Mesenteric fat pad (tissue), 1 donor: ENCODE measurements at regions not wholly inside any gene's neighbourhood (a gene's known extent, or its start where the extent isn't known, plus 50 kb on each side); places are given as distances from the start of the nearest gene placed in this dataset.
A peak's percentile ranks its signal among the peaks of the same experiment; 100 is the strongest.
"Not testable (repeated sequence)": the region's sequence is repeated elsewhere in the genome, so short reads cannot be mapped to it uniquely, and the experiment has no call there.

Experiments used
- DNase-seq: peaks from one replicate; pipeline ENCODE4 v3.0.0-alpha.2; 2020; ENCODE audit warnings: low spot score
- donor health status: DM: yes; HTN: yes; CAD: no.

DNA sequence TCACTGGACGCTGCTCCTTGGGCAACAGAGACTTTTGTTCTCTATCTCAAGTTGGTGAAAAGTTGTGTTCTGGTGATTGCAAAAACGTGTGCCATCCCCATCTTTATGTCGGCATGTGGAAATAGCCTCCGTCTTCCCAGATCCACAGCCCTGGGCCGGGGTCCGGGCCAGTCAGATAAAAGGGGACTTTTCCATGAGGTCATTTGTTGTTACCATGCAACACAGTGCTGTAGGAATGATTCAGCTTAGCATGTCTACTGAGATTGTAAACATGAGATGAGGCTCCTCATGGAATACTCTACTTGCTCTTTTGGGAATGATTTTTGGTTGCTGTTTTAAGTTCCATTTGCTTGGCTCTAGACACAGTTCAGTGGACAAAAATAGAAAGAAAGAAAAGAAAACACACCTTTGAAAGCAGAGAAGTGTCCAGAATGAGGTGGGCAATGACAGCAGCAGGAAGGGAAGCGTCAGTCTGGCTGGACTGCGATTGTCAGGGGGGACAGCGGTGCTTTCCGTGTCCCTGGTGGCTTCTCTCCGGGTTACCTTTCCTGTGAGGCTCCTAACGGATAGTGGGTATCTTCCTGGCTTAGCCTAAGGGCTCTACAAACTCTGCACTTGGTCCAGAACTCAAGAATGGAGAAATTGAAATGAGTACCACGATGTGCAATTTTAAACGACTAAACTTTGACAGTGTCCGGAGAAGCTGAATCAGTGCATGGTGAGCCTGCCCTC, 91.6 kb downstream of the TEX29 start:
- peak; percentile 55 for DNase-seq

DNA sequence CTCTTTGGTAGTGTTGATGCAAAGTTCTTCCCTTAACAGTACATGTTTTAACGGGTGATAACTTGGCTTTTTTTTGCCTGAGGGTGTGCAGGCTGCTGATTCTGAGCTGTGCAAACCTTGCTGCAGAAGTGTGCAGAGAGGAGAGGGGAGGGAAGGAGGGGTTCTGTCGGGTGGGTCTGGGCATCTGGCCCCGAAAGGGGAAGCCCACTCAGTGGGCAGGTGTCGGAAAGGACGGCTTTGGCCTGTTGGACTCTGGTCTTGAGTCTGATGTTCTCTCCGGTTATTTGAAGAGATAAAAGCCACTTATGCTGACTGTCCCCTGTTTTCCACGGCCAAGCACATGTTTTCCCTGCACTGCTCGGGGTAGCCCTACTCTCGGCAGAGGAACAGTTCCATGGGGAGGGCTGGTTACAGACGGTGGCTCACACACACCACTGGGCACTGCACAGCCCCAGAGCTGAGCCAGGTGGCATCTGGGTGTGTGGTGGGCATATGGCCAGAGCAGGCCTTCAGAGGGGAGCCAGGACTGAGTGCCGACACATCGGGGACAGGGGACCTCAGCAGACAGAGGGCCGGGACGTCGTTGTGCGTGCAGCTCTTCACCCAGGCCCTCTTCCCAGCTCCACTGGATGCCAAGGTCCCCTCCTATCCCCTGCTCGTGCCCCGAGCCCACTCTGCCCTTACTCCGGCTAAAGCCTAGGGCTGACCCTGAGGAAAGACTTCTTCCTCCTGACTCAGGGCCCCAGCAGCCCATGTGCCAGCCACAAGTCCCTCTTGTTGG, 93.2 kb downstream of the TEX29 start:
- DNase-seq, result no peak

DNA sequence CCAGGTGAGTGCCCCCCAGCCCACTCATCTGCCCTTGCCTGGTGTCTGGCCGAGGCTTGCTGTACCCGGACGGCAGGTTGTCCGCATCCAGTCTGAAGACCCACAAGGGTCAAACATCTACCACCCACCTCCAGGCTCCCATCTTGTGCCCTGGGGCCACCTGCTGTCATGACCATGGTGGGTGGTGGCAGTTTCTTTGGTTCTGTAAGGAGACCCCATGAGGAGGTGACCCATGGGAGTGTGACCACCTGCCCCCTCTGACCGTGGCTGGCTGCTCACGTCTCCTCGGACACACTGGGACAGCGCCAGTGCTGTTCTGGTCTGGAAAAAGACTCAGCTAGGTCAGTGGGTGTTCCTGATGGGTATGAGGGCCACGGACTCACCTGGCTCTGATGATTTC, 93.9 kb downstream of the TEX29 start:
- DNase-seq, result no peak

DNA sequence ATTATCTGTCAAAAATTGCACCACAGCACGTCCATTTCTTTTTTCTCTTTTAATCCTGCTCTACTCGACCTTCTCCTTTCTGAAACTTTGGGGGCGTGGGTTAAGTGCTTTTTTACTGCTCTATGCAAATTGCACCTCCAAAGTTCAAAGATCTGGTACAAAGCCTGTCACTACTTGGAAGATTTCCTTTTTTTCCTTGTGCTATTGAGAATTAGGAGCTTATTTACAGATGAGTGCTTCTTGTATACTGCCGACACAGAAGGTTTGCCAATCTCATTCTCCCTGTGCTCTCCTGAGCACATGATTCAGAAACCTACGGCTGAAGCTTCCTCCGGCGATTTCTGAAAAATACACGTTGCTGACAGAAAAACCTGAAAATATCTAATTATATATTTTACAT, 94.8 kb downstream of the TEX29 start:
- DNase-seq, result no peak

DNA sequence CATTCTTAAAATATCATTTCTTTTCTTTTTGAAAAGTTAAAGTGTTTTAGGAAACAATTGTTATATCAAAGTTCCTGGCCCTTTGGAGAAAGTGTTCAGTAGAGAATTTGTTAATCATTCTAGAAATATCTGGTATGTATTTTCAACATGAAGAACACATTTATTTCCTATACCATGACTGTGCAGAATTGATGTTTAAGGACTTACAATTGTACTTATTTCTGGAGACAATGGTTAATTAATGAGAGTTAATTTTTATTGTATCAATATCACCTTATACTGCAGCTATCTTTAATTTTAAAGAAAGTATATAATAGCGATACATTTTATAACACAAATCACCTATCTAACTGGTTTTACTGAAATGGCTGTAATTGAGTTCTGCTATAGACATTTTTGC, 95.3 kb downstream of the TEX29 start:
- DNase-seq, result no peak

DNA sequence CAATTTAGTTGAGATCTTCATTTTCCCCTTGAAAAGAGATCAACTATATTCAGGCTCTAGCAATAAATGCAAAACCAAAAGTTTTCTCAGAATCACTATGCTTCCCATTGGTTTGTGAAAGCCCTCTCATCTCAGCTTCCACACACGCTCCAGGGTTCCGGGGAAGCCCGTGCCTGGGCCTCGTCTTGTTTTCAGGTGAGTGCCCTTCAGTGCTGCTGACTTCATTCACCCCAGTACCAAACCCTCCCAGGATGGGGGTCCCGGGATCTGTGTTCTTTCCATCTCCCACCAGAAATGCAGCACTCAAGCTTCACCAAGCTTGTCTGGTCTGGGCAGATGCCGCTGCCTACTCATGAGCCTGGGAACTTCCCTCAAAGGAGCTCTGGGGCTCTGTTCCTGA, 97.7 kb downstream of the TEX29 start:
- no peak for DNase-seq

DNA sequence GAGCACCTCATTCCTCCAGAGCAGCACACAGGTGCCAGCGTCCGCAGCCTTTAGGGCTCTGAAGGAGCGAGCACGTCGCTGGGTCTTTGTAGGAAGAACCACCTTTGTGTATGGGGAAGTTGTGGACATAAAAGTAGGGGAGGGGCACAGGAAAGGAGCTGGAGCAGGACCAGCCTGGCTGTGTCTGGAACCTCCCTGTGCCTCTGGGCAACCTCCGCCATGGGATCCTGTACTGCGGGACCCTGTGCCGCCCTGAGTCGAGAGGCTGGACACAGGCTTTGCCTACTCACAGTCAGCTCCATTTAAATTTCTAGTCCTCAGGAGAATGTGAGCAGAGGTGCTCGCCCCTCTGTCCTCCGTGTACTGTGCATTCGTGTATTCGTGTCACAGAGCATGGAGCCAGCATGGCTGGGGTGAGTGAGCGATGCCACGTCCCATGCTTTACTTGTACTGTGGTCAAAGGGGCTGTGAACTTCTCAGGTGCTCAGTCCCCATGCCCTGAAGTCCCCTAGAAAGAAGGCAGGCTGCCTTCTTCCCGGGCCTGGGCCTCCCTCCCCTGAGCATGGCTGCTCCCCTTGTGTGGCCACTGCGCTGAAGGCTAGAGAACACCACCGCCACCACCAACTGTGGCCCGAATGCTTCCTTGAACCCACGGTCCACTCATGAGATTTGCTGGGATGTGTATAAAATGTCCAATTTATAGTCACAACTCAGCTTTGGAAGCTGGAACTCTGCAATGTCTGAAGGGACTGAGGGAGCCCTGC, 99.9 kb downstream of the TEX29 start:
- DNase-seq, result no peak

DNA sequence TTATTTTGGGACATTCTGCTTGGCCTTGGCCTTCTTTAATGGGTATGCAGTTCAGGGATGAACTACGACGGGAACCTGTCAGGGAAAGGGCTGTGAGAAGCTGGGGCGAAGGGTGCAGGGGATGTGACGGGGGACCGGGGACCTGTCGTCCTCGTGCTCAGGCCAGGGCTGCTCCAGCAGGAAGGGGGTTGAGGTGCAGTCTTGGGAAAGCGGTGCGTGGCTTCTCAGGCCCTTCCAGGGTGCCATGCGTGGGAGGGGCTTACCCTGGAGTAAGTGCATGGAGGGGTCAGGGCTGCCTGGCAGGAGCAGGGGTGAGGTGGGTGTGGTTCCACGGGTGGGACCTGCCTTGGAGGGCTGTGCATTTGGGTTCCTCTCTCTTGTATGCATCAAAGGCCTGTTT, 100.8 kb downstream of the TEX29 start:
- no peak for DNase-seq

DNA sequence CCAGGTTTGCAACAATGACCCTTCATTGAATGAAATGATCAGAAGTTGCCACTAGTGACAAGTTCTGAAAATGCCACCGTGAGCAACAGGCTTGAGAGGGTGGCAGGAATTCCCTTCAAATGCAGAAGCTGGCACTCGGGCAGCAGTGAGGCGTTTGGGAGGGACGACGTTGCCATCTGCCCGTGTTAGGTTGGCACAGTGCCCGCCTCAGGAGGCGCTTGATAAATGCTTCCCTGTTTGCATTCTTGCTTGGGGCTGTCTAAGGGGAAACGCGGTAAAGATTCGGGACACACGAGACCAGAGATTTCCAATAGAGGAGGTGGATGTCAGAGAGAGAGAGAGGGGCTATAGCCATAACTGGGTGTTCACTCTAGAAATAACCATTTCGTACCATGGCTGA, 101.9 kb downstream of the TEX29 start:
- DNase-seq, result no peak

DNA sequence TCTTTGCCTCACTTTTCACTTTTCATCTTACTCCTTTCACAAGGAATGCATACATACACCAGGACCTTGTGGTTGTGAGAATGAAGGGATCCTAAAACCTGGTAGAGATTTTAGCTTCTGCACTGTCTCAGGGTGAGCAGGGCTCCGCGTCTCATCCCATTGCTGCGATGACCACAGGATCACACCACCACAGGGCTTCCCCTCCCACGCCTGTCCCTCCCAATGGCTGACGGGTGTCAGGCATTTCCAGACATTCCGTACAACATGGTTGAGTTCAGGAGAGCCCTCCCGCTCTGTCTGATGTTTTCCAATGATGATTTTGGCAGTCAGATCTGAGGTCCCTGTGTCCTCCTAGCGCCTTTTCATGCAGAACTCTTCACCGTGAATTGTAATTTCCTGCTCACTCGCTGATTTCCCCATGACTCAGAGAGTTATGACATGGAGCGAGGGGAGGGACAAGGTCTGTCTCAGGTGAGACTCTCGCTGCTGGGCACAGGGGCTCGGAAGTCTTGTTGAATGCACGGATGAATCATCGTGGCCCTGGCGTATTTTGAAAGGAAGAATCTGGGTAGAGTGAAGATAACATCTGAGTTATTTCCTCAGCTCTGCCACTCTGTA, 102.8 kb downstream of the TEX29 start:
- DNase-seq, result no peak

DNA sequence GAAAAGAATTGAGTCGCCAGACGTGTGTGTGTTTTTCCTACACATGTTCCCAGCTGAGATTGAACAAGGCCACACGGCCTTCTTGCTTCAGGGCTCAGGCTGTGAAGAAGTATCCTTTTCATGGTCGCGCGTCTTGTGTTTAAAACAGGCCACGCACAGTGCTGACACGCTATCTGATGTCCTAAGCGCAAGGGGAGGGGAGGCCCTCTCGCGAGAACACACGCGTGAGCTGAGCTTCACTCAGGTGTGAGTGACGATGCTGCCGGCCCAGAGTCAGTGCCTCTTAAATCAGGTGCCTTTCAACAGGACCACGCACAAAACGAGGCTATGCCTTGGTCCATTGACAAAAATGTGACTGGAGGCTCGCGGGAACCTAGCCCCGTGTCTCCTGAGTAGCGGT, 103.7 kb downstream of the TEX29 start:
- no peak for DNase-seq

DNA sequence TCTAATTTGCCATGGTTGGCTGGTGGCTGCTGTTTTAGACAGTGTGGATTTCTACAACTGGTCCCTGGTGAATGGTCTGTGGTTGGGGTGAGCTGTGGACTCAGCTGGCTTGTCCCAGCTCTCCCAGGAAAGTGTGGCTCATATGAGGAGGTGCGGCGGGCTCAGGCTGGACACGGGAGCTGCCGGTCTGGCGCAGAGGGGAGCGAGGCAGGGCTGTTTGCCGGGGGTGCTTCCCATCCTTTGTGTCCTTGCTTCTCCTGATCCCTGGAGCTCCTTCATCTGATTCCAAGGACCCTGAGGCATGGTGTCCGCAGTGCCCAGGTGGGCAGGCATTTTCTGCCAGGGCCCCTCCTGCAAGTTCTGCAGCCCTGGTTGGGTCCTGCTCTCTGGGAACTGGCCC, 104.9 kb downstream of the TEX29 start:
- no peak for DNase-seq

DNA sequence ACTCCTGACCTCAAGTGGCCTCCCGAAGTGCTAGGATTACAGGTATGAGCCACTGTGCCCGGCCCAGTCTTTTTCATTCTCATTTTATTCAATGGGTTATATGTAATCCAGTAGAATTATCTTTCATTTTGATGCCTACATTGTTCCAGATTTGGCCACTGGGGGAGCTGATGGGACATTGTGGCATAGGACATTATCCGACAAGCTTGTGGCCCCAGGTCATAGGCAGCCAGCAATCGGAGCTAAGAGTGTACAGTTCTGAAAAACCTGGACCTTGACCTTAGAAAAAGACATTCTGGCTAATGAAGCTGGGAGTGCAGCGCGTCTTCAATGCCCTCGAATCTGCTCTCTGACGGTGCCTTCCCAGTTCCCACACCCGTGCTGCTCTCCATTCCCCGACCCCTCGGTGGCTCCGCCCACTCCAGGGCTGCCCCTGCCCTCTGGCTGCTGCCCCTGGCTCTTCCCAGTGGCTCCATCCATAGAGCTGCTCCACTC, 108.7 kb downstream of the TEX29 start:
- no peak for DNase-seq

DNA sequence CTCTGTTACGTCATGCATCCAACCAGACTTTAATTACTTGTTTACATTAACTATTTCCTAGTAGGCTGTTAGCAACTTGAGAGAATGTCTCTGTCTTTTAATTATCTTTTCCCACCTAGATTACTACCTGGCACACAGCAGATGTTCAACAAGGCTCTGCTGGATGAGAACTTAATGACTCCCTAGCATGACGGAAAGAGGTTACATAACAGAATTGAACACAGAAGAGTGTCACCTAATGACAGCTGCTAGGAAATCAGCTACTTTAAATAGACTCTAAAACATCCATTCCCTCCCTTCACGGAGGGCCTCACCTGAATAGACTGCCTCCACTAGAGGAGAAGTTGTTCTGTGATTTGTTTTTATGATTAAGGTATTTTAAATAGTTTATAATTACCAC, 110.8 kb downstream of the TEX29 start:
- DNase-seq, result no peak

DNA sequence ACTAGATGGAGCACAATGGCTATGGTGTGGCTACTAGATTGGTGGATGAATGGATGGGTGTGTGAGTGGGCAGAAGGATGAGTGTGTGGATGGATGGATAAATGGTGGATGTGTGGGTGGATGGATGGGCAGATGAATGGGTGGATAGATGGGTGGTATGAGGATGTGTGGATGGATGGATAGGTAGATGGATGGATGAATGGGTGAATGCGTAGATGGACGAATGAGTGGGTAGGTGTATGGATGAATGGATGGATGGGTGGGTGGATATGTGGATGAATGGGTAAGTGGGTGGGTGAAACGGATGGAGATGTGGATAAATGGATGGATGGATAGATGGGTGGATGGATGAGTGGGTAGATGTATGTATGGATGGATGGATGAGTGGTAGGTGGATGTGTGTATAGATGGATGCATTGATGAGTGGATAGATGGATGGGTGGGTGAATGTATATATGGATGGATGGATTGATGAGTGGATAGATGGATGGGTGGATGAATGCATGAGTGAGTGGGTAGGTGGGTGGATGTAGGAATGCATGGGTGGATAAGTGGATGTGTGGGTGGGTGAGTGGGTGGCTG, 114.2 kb downstream of the TEX29 start:
- DNase-seq, result no peak

DNA sequence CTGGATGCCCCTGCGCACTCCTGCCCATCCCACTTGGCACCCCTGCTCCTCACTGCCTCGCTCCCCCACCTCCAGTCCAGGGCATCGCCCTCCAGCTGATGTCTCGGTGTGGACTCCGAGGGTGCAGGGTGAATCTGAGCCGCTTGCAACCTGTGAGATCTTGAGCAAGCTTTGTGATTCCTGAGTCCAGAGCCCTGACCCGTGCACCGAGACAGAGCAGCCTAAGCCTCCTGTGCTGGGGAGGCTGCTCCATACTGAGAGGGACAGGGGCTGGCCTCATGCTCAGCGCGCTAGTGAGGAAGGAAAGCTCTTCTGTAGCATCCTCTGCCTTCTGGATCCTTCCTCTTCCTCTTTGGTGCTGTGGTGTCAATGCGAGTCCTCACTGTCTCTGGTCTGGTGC, 116.0 kb downstream of the TEX29 start:
- DNase-seq, result no peak

DNA sequence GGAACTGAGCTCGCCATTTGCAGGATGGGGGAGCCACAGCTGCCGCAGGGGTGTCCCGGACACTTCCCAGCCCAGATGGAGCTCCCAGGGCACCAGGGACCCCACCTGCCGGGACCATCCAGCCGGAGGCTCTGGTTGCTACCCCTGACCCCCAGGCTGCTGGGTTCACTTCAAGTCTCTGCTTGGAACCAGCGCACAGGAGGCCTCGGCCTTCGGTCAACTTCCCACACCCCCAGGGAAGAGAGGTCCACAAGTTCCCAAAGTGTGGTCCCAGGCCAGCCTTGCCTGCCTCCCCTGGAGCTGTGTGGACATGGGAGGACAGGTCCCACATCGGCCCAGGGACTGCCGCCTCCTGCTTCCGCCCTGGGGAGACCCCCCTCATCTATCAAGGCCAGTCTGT, 117.0 kb downstream of the TEX29 start:
- DNase-seq, result no peak

DNA sequence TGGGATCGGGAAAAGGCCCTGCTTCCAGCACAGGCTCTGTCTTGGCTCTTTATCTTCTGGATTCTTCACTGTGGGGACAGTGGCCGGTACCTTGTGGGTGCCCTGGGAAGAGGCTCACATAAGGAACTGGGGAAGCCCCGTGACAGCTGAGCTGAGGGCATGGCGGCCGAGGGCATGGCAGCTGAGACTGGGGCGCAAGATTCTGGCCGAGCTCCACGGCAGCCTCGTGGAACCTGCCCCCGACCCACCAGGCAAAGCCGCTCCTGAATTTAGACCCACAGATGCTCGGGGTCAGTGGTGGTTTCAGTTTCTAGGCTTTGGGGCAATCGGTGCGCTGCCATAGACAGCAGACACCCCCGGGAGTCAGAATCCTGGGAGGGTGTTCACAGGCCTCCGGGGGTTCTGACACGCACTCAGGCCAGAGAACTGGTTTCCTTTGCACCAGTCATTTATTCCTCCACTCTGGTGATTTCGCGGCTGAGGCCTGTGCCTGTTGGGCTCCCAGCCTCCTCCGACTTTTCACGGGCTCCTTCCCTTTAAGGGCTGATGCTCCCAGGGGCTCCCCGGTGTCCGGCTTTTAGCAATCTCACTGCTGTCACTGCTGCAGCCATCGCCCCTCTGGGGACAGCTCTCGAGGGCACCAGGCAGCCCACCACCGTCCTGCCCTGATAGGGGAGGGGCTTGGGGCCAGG, 117.6 kb downstream of the TEX29 start:
- DNase-seq, result no peak

DNA sequence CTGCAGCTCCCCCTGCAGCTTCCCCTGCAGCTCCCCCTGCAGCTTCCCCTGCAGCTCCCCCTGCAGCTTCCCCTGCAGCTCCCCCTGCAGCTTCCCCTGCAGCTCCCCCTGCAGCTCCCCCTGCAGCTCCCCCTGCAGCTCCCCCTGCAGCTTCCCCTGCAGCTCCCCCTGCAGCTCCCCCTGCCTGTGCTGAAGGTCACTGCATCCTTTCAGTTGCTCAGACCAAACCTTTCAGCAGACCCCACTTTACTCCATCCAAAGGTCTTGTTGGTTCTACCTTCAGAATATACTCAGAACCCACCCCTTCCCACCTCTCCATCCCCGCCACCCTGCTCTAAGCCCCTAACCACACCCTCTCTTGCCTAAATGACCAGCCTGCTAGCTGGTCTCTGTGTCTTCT, 120.0 kb downstream of the TEX29 start:
- DNase-seq, result not testable (repeated sequence)

DNA sequence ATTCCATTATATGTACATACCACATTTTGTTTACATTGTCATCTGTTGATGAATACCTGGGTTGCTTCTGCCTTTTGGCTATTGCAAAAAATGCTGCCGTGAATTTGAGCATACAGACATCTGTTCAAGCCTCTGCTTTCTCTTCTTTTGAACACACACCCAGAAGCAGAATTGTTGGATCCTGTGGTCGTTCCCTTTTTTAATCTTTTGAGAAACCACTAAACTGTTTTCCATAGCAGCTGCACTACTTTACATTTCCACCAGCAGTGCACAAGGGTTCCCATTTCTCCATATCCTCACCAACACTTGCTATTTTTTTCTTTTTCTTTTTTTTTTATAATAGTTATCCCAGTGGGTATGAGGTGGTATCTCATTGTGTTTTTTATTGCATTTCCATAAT, 123.5 kb downstream of the TEX29 start:
- no peak for DNase-seq

DNA sequence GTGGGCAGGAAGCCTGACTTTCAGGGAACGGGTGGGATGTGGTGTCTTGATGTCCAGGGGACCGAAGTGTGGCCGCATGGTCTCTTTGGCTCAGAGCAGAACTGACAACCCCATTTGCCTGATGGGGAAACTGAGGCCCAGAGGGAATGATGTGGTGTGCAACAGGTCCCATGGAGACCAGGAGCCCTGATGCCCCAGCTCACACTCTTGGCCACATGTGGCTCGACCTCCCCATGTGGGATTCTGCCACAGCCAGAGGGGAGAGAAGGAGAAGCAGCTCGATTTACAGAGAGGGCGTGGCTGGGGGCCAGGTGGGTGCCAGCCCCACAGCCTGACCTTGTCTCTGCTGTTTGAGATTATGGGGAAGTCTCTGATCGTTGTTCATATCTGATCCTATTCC, 128.1 kb downstream of the TEX29 start:
- no peak for DNase-seq
